ENCODE measurements at regions not wholly inside any gene's neighbourhood (a gene's known extent, or its start where the extent isn't known, plus 50 kb on each side); places are given as distances from the start of the nearest gene placed in this dataset.

- TF ChIP-seq CTCF (IDR thresholded peaks at IDR 0.05; ENCODE audit: low read depth, low read length, missing control alignments), result no peak
- H3K4me3 ChIP-seq (replicated peaks; ENCODE audit: low read depth, low read length), result no peak overlapping the region
These were observed 1048.5 kb downstream of the SLC6A15 start for GRCh38 chr12:83864054-83864453.

GRCh38 chr12:83859021-83859420 is 1053.6 kb downstream of the SLC6A15 start:
- no peak for DNase-seq (ENCODE audit: extremely low read depth, low read depth)
- H3K4me3 ChIP-seq (replicated peaks; ENCODE audit: low read depth, low read length), result no peak overlapping the region
- TF ChIP-seq CTCF (IDR thresholded peaks at IDR 0.05; ENCODE audit: low read depth, low read length, missing control alignments), result no peak

More at GRCh38 chr12:83864054-83864453, 1048.5 kb downstream of the SLC6A15 start:
- no peak for DNase-seq (ENCODE audit: extremely low read depth, low read depth)

GRCh38 chr12:83856803-83857202 is 1055.8 kb downstream of the SLC6A15 start:
- TF ChIP-seq CTCF (IDR thresholded peaks at IDR 0.05; ENCODE audit: low read depth, low read length, missing control alignments), result no peak
- H3K4me3 ChIP-seq (replicated peaks; ENCODE audit: low read depth, low read length), result no peak overlapping the region
- DNase-seq (ENCODE audit: extremely low read depth, low read depth), result no peak

GRCh38 chr12:83850531-83850930 is 1062.1 kb downstream of the SLC6A15 start:
- TF ChIP-seq CTCF (IDR thresholded peaks at IDR 0.05; ENCODE audit: low read depth, low read length, missing control alignments), result no peak
- DNase-seq (ENCODE audit: extremely low read depth, low read depth), result no peak
- H3K4me3 ChIP-seq (replicated peaks; ENCODE audit: low read depth, low read length), result no peak overlapping the region

GRCh38 chr12:83848702-83849101 is 1063.9 kb downstream of the SLC6A15 start:
- TF ChIP-seq CTCF (IDR thresholded peaks at IDR 0.05; ENCODE audit: low read depth, low read length, missing control alignments), result no peak
- H3K4me3 ChIP-seq (replicated peaks; ENCODE audit: low read depth, low read length), result no peak overlapping the region
- no peak for DNase-seq (ENCODE audit: extremely low read depth, low read depth)

- H3K4me3 ChIP-seq (replicated peaks; ENCODE audit: low read depth, low read length), result no peak overlapping the region
- no peak for TF ChIP-seq CTCF (IDR thresholded peaks at IDR 0.05; ENCODE audit: low read depth, low read length, missing control alignments)
- no peak for DNase-seq (ENCODE audit: extremely low read depth, low read depth)
These were observed 1069.1 kb downstream of the SLC6A15 start for GRCh38 chr12:83843541-83843940.

- no peak for TF ChIP-seq CTCF (IDR thresholded peaks at IDR 0.05; ENCODE audit: low read depth, low read length, missing control alignments)
- no peak for DNase-seq (ENCODE audit: extremely low read depth, low read depth)
- no peak overlapping the region for H3K4me3 ChIP-seq (replicated peaks; ENCODE audit: low read depth, low read length)
These were observed 1071.0 kb downstream of the SLC6A15 start for GRCh38 chr12:83841620-83842019.
